NOMO-1 treated with DMSO at 0.1 percent for 48 hours (cell line): ENCODE measurements at regions not wholly inside any gene's neighbourhood (a gene's known extent, or its start where the extent isn't known, plus 50 kb on each side); places are given as distances from the start of the nearest gene placed in this dataset.

Source experiments
- DNase-seq: peaks from one replicate; lab custom pipeline; 2025; ENCODE audit not compliant: unreplicated experiment; lab: John Stamatoyannopoulos, UW

GRCh38 chr6:132003516-132004178 lies 52.5 kb upstream of the CCN2 start:
- DNase-seq, result no peak
